SK-N-MC (cell line): ENCODE measurements at regions not wholly inside any gene's neighbourhood (a gene's known extent, or its start where the extent isn't known, plus 50 kb on each side); places are given as distances from the start of the nearest gene placed in this dataset.

Experiments used
- DNase-seq: peaks from one replicate; pipeline ENCODE4 v3.0.0-alpha.2; 2011; ENCODE audit warnings: low read depth, low spot score
- H3K27ac ChIP-seq: fragments of 200-600 bp; sonication (generic); 2 replicates; pipeline ENCODE4 v1.5.1; 2016; ENCODE audit warnings: mixed run types
- H3K36me3 ChIP-seq: fragments of 200-600 bp; sonication (generic); 2 replicates; pipeline ENCODE4 v1.6.1; 2017; ENCODE audit warnings: antibody characterized with exemption, low read length, mixed read lengths; ENCODE audit not compliant: insufficient read depth
- H3K4me3 ChIP-seq: fragments of 200-600 bp; sonication (generic); 2 replicates; pipeline ENCODE4 v1.5.1; 2016
- H3K9ac ChIP-seq: fragments of 200-600 bp; sonication (generic); 2 replicates; pipeline ENCODE4 v1.8.0; 2017; ENCODE audit warnings: mixed run types, mixed read lengths; ENCODE audit not compliant: insufficient read length
- H3K9me3 ChIP-seq: fragments of 200-600 bp; sonication (generic); 2 replicates; pipeline ENCODE4 v1.6.1; 2017; ENCODE audit warnings: low read depth, mild to moderate bottlenecking, antibody characterized with exemption, low read length, moderate library complexity, mixed read lengths
- EZH2 ChIP-seq: fragments of 200-600 bp; sonication (generic); IDR thresholded peaks from one replicate; pipeline ENCODE4 v1.6.1; 2017; ENCODE audit warnings: antibody characterized with exemption
- FOXP2 ChIP-seq: optimal IDR thresholded peaks from 2 replicates; pipeline ENCODE3; 2011; ENCODE audit warnings: mild to moderate bottlenecking, moderate library complexity; ENCODE audit not compliant: insufficient read depth; ENCODE audit errors: extremely low read length, control extremely low read depth
- POLR2AphosphoS5 ChIP-seq: IDR thresholded peaks from 2 replicates; pipeline ENCODE4 v1.6.1; 2012; ENCODE audit warnings: mild to moderate bottlenecking, low read depth, low read length, borderline replicate concordance

DNA sequence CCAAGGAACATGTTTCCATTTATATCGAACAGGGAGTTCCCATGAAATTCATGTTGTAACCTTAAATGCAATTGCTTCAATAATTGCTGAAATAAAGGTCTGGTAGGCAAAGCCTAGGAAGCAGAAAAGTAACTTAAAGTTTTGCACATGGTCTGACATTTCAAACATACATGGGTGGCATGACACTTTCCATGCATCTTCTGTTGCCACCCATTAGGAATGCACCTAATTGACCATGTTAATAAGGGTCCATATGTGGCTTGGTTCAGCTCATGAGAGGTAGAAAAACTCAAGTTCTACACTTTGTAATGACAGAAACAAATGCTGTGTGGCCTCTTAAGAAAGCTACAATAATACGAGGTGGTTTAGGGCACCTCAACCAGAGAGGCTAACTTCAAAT, 72.0 kb upstream of the GORAB start:
- TF ChIP-seq EZH2: no peak
- no peak for TF ChIP-seq FOXP2
- no peak for TF ChIP-seq POLR2AphosphoS5
- H3K27ac ChIP-seq: no peak overlapping the region
- H3K9ac ChIP-seq: no peak overlapping the region

DNA sequence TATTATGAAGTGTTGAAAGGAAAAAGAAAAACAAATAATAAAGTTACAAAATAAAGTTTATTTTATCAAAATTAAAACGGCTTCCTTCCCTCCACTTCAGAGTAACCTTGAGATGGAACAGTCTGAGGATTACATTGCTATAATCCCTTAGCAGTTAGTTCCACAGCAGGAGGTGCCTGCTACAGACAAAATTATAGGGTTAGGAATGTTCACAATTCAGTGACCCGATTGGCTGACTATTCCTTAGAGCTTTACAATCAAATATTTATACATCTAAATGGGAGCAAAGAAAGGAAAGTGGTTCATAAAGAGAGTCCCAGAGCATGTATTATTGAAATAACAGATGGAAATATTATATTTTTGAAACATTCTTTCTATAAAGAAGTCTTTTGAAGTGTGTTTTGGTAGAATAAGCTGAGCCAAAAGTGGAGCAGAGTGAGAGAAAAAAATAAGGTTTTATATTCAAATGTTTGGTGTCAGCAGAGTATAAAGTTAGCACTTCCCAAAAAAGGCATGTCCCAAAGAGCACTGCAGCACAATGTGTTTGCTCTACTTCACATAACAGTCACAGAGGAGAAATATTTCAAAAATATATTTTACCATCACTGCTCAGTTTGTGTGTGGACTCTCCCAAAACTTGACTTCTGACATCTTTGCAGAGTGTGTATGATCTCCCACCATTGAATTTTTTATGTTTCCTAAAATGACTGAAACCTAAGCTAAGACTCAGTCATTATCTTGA, 71.4 kb upstream of the GORAB start:
- TF ChIP-seq EZH2 (no peak), POLR2AphosphoS5 (no peak), FOXP2 (no peak)
- H3K9ac ChIP-seq: no peak overlapping the region
- no peaks in the 10 kb centered on the region for H3K36me3 ChIP-seq
- peak; percentile 14 for DNase-seq
- H3K9me3 ChIP-seq: no peaks in the 10 kb centered on the region
- H3K4me3 ChIP-seq: no peak overlapping the region; the same call in 1 of the 2 replicates
- H3K27ac ChIP-seq: no peak overlapping the region

More for the DNA sequence above, 72.0 kb upstream of the GORAB start:
- Histone ChIP-seq H3K9me3 (no peaks in the 10 kb centered on the region), H3K4me3 (no peak overlapping the region; the same call in 1 of the 2 replicates), H3K36me3 (no peaks in the 10 kb centered on the region)
- no peak for DNase-seq

DNA sequence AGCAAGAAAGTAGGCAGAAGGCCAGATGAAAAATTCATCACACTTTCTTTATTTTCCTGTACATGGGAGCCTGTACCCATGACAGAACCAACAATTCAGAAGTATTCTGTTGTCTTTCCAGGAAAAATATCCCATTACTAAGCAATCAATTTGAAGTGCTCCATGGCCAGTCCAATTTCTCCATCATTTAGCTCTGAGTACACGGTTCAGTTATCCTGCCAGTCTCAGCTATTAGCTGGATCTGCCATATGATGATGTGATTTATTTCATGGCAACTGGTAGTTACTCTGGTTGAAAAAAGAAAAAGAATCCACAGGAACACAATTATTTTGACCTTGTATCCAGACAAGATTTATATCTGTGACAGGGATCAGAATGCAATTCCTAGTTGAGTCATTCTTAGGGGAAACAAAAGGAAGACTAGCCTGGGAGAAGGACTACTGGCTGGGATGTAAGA, 70.6 kb upstream of the GORAB start:
- Histone ChIP-seq H3K9ac (no peak overlapping the region), H3K36me3 (no peaks in the 10 kb centered on the region), H3K9me3 (no peaks in the 10 kb centered on the region), H3K27ac (no peak overlapping the region), H3K4me3 (no peak overlapping the region)
- DNase-seq: no peak
- TF ChIP-seq EZH2: no peak
- no peak for TF ChIP-seq POLR2AphosphoS5
- TF ChIP-seq FOXP2: no peak

DNA sequence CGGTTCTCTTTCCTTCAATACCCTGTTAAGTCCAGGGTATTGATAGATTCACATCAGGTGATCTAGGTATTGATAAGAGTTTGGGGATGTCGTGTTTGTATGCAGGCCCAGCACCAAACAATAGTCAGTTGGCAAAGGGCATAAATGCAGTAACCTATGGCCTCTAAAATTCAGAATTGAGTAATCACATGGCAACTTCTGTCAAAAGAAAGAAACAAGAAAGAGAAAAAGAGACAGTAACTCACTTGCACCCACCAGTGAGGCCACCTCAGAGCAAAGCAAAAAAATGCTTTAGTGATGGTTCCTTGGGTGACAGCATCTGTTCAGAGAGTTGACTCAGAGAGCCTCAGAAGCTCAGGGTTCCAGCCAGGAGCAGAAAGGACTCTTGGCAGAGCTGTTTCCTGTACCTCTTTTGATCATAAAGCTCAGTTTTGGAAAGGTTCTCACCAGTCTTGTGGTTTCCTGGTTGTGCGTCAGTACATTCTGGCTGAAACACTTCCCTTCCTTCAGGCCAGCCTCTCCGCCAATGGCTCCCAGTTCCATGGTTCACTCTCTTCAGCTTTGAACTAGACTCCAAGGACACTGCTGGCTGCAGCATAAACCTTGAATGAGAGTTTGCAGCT, 70.1 kb upstream of the GORAB start:
- Histone ChIP-seq H3K27ac (no peak overlapping the region), H3K9me3 (no peaks in the 10 kb centered on the region), H3K4me3 (no peak overlapping the region), H3K9ac (no peak overlapping the region), H3K36me3 (no peaks in the 10 kb centered on the region)
- TF ChIP-seq EZH2 (no peak), FOXP2 (no peak), POLR2AphosphoS5 (no peak)
- no peak for DNase-seq

DNA sequence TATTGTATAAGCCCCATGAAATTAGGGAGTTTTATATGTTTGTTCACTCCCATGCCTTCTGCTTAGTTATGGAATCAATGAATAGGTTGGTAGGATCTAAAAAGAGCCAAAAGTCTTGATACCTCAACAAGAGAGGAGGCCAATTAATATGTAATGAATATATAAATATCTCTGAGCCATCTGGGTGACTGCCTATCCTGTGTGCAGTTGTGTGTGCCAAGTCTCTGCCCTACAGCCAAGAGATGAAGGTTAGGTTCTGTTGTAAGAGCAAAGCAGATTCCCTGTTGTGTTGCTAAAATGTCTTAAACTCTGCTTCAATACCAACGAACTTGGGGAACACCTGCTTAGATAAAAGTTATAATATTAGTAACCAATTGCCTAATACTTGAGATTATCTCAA, 61.8 kb upstream of the GORAB start:
- H3K9me3 ChIP-seq: no peaks in the 10 kb centered on the region
- no peak overlapping the region for H3K9ac ChIP-seq
- no peak for TF ChIP-seq FOXP2
- TF ChIP-seq EZH2: no peak
- TF ChIP-seq POLR2AphosphoS5: no peak
- no peak overlapping the region for H3K4me3 ChIP-seq
- H3K36me3 ChIP-seq: no peaks in the 10 kb centered on the region
- no peak overlapping the region for H3K27ac ChIP-seq
- no peak for DNase-seq

DNA sequence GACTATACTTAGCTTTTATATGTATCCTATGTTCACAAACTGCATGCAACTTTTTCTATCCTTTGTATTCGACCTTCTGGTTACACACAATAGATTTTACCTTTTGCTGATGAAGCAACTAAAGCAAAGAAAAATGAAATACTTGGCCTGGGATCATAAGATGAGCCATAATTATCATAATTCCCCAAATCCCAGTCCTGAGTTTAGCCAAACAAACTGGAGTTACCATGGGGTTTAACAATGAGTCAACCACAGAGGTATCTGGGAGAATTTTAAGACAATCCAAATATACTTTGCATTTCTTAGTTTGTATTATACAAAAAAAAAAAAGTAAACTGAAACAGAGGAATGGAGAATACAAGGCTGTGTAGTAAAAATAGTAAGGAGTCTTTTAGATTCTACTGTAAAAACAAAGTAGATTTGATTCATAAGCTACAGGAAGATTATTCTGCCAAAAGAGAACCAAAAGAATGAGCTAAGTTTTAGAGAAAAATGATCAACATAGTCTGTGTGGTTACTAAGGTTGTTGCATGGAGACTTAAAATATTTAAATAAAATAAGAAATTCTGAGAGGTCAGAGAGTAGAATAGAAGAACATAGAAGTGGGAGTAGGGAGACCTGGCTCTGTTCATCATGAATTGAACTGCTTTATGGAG, 60.4 kb upstream of the GORAB start:
- no peak overlapping the region for H3K4me3 ChIP-seq
- H3K9me3 ChIP-seq: no peaks in the 10 kb centered on the region
- TF ChIP-seq POLR2AphosphoS5 (no peak), FOXP2 (no peak), EZH2 (no peak)
- no peak for DNase-seq
- no peak overlapping the region for H3K9ac ChIP-seq
- no peaks in the 10 kb centered on the region for H3K36me3 ChIP-seq
- no peak overlapping the region for H3K27ac ChIP-seq

DNA sequence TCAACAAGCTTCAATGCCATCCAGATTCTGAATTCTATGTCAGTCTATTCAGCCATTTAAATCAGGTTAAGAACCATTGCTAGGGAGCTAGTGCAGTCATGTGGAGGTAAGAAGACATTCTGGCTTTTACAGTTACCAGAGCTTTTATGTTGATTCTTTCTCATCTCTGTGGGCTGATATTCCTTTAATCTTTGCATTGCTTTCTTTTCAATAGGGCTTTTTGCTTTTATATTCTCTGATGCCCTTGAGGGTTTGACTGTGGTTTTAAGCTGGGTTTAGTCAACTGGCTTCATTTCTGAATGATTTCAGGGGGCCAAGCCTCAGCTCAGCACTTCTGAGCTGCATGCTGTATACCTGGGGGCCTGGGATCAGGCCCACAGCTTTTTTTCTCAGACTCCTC, 51.0 kb upstream of the GORAB start:
- no peak overlapping the region for H3K27ac ChIP-seq
- no peaks in the 10 kb centered on the region for H3K36me3 ChIP-seq
- H3K9ac ChIP-seq: no peak overlapping the region
- H3K4me3 ChIP-seq: no peak overlapping the region
- DNase-seq: no peak
- TF ChIP-seq EZH2: no peak
- no peak for TF ChIP-seq POLR2AphosphoS5
- TF ChIP-seq FOXP2: no peak
- H3K9me3 ChIP-seq: no peaks in the 10 kb centered on the region
